ENCODE measurements at regions not wholly inside any gene's neighbourhood (a gene's known extent, or its start where the extent isn't known, plus 50 kb on each side); places are given as distances from the start of the nearest gene placed in this dataset.

DNA sequence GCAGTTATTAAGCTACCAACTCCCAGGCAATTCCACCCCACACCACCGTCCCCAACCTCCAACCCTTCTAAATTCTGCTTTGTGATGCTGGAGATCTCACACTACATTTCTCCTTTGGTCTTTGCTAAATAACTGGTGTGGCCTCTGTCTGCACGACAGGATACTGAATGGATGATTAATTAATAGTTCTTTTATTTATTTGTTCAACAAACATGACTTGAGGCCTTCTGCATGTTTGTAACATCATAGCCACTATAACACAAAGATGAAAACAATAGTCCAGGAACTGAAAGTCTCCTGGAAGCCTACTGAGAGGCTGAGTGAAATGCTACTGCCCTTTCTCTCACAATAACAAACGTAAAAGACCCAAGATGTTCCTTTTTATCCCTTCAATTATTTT, 609.5 kb upstream of the UBE2E2 start:
- no peak for DNase-seq (ENCODE audit: low spot score)

DNA sequence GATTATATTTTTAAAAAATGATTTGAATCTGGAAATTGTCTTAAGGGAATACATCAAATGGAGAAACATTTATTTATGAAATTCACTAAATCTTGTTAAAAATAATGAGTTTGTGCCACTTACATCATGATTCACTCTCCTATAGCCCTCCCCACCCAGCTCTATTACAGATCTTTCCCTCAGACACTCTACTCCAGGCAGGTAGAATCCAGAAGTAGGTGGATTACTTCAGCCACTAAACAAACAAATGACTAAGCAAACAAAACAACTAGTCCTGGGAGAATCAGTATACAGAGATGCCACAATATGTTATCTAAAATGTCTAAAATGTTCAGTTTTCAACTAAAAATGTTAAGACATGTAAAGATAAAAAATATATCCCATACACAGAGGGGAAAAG, 608.1 kb upstream of the UBE2E2 start:
- no peak for DNase-seq (ENCODE audit: low spot score)

DNA sequence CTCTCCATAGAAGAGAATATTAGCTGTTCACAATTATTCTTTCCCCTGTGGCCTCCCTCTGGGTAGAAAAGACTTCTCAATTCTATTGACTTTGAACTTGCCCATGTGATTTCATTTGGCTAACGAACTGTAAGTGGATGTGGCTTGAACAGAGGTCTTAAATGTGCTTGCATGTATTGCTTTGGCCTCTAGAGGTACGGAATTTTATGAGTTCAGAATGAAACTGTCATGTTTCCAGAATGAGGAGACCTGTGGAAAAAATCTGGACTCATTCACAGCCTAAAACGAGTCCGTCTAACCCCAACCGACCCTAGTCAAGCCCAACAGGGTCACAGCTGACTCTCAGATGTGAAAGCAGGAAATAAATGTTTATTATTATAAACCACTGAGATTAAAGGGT, 596.7 kb upstream of the UBE2E2 start:
- no peak for DNase-seq (ENCODE audit: low spot score)

DNA sequence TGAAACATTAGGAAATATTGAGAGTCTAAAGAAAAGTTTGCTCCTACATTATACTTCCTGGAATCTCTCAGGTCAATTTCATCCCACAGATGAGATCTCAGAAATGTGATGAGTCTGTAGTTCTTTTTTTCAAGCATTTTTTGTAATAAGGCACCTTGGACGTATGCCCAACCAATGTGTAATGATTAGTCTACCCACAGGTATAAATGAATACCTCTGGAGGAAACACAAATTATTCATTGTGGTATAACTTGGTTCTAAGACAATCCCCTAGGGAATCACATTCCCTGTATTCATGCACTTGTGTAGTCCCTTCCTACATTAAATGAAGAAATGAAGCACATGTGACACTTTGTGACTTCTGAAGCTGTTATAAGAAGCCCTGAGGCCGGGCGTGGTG, 596.2 kb upstream of the UBE2E2 start:
- no peak for DNase-seq (ENCODE audit: low spot score)

- no peak for DNase-seq (ENCODE audit: low spot score)
Observed at GRCh38 chr3:22608093-22608492, 595.0 kb upstream of the UBE2E2 start.

DNA sequence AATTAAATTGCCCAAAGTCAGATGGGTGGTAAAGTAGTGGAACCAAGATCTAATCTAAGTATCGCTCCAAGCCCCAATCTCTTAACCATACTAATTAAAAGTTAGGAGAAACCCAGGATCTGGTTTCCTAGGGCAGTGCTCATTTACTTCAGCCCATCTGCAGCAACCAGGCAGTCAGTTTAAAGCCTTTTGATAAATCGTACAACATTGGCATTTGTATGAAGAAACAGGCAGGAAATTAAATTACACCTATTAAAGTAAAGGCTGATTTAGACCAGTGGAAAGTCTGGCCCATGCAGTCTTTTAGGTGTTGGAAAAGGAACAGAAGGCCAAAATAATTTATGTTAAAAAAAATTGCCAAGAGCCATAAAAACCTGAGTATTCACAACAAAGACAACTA, 594.4 kb upstream of the UBE2E2 start:
- no peak for DNase-seq (ENCODE audit: low spot score)

- no peak for DNase-seq (ENCODE audit: low spot score)
Observed at GRCh38 chr3:22609139-22609538, 594.0 kb upstream of the UBE2E2 start.

DNA sequence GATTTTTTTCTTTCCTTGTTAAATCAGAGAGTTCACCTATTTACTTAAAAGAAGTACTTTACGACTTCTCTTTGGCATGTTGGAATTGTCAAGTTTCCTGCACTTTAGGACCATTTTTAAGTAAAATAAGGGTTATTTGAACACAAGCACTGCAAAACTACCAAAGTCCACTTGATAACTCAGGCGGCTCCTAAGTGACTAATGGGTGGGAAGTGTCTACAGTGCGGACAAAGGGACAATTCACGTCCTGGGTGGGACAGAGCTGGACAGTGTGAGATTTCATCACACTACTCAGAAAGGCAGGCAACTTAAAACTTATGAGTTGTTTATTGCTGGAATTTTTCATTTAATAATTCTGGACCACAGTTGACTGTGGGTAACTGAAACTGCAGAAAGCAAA, 590.2 kb upstream of the UBE2E2 start:
- DNase-seq (ENCODE audit: low spot score) = no peak

- no peak for DNase-seq (ENCODE audit: low spot score)
Observed at GRCh38 chr3:22615790-22616189, 587.3 kb upstream of the UBE2E2 start.

DNA sequence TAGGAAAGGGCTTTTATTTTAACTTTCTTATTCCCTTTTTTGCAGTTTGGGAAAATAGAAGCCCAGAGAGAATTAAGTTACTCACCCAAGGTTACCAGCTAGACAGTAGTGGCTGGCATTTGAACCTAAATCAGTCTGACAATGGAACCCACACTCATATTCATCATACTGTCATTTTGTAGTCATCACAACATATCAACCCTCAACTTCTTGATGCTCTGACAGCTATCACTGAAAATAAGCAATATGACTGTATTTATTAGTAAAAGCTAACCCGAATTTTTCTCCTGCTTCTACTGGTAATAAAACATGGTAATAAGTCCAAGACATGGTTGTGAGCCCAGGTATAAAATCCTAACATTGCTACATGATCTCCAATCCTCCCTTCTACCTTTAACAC, 585.8 kb upstream of the UBE2E2 start:
- DNase-seq (ENCODE audit: low spot score) = no peak

DNA sequence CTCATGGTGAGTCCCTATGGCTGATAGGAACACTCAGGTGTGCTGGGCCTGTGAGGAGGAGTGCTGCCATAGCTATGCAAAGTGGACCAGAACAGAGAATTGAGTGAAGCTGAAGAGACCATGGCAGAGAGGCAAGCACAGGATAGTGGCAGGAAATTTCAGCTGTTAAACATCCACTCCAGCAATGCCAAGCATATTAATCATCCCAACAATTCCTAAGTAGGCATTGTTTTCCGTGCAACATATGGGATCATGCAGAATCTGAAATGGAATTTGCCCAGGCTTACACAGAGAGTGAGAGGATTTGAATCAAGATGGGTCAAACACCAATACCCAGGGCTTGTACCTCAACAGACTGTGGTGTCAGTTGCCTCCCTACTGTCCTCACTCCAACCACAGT, 582.6 kb upstream of the UBE2E2 start:
- DNase-seq (ENCODE audit: low spot score) = no peak

DNA sequence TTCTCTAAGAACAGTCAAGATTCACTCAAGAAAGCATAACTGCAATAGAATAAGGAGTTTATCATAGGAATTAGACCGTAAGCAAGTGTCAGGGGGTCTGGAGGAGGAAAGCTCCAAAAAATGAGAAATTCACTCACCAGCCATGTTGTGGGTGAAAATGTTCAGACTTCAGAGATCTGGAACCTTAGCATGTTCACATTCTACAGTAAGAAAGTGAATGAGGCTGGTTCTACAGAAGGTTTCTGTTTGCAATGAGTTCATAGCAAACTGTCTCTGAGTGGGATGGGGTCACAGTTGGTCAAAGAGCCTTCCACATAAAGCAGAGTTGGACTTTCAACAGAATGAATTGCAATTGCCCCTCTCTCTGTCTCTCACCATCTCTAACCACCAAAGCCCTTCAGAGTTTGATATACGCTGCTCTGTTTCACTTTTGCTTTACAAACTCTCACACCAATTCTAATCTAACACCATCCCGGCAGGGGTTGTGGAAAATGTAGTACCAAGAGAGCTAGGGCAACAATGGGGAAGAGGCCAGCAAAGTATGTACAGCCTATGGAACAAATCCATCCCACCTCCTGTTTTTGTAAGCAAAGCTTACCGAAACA, 581.8 kb upstream of the UBE2E2 start:
- DNase-seq (ENCODE audit: low spot score) = no peak

DNA sequence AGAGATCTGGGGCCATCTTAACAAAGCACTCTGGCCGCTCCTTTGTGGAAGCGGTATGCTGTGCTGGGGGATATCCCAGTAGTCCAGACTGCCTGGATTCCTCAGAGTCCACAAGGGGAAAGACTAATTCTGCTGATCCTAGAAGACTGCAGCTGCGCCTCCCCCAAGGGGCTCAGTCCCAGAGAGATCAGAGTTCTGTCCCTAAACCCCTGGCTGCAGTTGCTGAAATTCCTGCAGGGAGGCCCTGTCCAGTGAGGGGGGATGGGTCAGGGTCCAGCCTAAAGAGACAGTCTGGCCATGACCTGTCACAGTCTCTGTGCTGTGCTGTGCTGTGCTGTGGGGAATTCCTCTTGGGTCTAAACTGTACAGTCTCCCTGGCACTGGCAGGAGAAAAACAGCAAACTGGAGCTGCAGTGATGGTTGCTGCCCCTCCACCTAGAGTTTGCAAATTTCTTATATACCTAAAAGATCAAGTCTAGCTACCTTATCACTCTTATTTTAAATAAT, 575.1 kb upstream of the UBE2E2 start:
- DNase-seq (ENCODE audit: low spot score) = no peak

DNA sequence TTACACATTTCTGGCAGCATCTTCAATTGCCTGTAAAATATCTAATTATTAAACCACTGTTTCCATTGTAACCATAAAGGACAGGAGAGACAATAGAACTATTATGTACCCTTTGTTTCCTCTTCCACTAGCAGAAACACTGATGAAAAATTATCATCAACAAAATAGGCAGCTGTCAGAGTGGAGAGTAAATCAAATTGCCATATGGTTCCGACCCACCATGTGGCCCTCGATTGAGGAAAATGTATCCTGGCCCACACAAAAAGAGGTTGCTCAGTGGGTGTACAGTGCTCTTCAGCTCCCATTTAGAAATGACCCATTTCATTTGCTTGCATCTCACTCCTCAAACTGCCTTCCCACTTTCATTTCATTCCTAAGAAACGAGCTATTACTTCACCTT, 570.6 kb upstream of the UBE2E2 start:
- DNase-seq (ENCODE audit: low spot score) = no peak

DNA sequence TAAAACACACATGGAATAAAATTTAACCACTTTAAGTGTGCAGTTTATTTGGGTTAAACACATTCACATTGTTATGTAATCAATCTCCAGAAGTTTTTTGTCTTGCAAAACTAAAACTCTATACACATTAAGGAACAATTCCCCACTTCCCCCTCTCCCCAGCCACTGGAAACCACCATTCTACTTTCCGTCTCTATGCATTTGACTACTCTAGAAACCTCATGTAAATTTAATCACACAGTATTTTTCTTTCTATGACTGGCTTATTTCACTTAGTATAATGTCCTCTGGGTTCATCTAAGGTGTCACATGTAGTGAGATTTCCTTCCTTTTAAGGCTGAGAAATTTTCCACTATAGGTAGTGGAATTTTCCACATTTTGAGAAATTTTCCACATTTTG, 568.7 kb upstream of the UBE2E2 start:
- DNase-seq (ENCODE audit: low spot score) = no peak

DNA sequence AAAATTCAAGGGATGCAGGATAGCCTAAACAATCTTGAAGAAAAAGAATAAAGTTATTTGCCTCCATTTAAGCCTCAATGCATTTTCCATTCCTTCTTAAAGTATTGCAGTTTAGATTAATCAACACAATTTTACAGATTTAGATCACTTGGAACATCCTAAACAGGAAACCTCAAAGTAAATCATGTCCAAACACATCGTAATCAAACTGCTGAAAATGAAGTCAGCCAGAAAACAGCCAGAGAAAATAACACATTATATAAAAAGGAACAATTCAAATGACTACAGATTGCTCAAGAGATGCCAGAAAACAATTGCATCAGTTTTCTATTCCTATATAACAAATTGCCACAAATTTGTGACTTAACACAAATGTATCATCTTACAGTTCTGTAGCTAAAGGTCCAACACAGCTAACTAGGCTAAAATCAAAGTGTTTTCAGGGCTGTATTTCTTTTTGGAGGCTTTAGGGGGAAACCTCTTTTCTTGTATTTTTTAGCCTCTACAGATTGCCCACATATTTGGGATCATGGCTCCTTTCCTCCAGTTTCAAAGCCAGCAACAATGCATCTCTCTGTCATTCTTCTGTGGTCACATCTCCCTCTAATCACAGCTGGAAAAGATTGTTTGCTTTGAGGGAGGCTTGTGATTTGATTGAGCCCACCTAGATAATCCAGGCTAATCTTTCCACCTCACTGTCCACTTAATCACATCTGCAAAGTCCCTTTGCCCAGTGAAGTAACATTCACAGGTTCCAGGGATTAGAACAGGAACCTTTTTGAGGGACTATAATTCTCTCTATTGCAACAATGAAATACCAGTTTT, 543.3 kb upstream of the UBE2E2 start:
- DNase-seq (ENCODE audit: low spot score) = no peak

DNA sequence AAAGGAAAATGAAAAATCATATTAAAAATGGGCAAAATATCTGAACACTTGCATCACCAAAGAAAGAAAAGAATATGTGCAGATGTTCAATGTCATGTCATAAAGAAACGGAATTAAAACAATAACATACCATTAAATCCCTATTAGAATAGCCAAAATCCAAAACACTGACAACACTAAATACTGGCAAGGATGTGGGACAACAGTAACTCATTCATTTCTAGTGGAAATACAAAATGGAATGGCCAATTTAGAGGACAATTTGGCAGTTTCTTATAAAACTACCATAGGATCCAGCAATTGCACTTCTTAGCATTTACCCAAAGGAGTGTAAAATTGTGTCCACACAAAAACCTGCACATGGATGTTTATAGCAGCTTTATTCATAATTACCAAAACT, 542.5 kb upstream of the UBE2E2 start:
- DNase-seq (ENCODE audit: low spot score) = no peak

GRCh38 chr3:22661121-22661700, 541.9 kb upstream of the UBE2E2 start:
- no peak for DNase-seq (ENCODE audit: low spot score)

DNA sequence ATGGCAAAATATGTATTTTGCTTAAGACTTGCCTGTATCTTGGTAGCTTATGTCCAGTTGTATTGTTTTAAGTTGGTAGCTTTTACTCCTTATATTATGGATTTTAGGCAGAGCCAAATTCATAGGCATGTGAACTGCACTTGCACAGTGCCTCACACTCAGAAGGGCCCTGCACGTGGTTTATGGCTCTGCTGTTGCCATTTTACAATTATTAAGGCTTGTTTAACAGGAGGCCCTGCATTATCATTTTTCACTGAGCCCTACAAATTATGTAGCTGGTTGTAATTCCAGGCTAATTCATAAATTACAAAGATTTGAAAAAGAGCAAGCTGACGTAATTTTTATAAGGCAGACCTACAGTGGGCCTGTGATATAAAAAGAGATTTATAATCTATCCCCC, 537.6 kb upstream of the UBE2E2 start:
- no peak for DNase-seq (ENCODE audit: low spot score)

- DNase-seq (ENCODE audit: low spot score) = no peak
Observed at GRCh38 chr3:22666736-22667135, 536.4 kb upstream of the UBE2E2 start.

DNA sequence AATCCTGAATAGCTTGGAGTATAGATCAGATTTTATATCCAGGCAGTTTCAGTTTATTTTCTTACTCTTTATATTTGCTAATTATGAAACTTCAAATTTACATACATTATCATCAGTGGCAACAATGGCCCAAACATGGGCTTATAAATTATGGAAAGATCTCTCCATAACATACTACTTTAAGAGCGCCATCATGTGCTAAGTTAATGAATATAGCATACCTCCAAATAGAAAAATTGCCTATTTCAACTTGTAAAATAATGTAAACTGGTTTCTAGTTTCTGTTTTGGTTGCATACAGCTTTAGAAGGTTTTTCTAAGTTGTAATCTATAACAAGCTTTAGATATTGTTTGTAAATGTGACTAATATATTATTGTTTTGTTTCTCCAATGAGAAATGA, 531.3 kb upstream of the UBE2E2 start:
- no peak for DNase-seq (ENCODE audit: low spot score)

DNA sequence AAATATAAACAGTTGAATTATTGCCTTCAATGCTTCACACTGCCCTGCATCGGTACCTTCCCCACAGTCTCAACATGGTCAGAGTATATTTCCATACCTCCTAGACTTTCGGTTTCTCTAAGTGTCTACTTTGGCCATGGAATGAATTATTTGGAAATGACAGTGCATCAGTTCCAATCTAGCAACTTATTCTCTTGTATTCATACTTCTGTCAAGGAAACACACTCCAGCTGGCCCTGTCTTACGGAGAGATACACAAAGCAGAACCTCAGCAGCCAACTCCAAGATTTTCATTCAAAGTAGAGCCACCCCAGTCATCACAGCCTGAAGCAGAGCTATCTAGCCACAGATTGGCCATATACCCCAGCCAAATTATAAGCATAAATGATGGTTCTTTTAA, 518.4 kb upstream of the UBE2E2 start:
- DNase-seq (ENCODE audit: low spot score) = no peak

GRCh38 chr3:22685597-22685996, 517.5 kb upstream of the UBE2E2 start:
- no peak for DNase-seq (ENCODE audit: low spot score)
